Motor neuron (in vitro differentiated cells): ENCODE measurements at regions not wholly inside any gene's neighbourhood (a gene's known extent, or its start where the extent isn't known, plus 50 kb on each side); places are given as distances from the start of the nearest gene placed in this dataset.

Experiments
- ATAC-seq, 8 experiments: fragments of 200-7000 bp; cut with Tn5 transposase; replicated peaks in 6 of 8; 2 replicates each; pipeline ENCODE4 v1.8.0; 2021; ENCODE audit warnings: mild to moderate bottlenecking in 8 of 8, moderate library complexity in 8 of 8
- H3K27ac ChIP-seq, 2 donors: fragments of 250-450 bp; sonication (Bioruptor Pico); 2 replicates each; pipeline ENCODE4 v1.9.0; 2021; ENCODE audit warnings: antibody characterized with exemption in 2 of 2, mild to moderate bottlenecking in 2 of 2, moderate library complexity in 1 of 2
- H3K4me1 ChIP-seq, 2 donors: fragments of 250-450 bp; sonication (Bioruptor Pico); replicated peaks in 1 of 2; 2 replicates each; pipeline ENCODE4 v1.6.1; 2021; ENCODE audit warnings: antibody characterized with exemption in 2 of 2, mild to moderate bottlenecking in 2 of 2, moderate library complexity in 1 of 2
- H3K4me3 ChIP-seq, 5 donors: fragments of 250-450 bp; sonication (Bioruptor Pico); 2 replicates each; pipeline ENCODE4 v1.9.0; 2021; ENCODE audit warnings: antibody characterized with exemption in 5 of 5, mild to moderate bottlenecking in 5 of 5, moderate library complexity in 4 of 5
- WGBS, 10 experiments: fragments of 450-650 bp; shearing (Covaris generic); methylation state at CpG; one replicate each; pipeline ENCODE4 v1.0.0; 2022; 5-methylcytosine and 5-hydroxymethylcytosine counted together
- in situ Hi-C, 9 experiments: fragments of 400-800 bp; cut with MboI; loops; one replicate each; pipeline ENCODE4 v1.15.0; 2021; ENCODE audit warnings: low sequenced_read_pairs in 9 of 9, low pct_unique_long_range_greater_than_20kb in 2 of 9; ENCODE audit not compliant: unreplicated experiment in 9 of 9

DNA sequence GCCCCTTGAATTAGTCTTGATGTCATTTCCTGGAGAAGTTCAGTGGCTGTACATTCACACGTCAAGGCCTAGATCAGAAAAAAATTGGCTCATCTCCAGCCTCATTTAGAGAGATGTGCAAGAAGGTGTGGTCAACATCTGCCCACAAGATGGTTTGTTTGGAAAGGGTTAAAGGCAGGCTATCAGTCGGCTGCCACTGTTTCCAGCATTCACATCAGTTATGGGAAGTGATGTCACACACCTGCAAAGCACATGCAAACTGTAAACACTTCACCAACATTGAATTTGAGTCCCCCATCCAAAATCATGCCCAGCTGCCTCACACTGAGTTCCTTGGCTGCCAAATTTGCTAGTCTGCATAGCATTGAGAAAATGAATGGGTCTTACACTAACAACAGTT lies 498.3 kb upstream of the INTU start:
- H3K4me1 ChIP-seq: peaks cover 3 to 4% of the 10 kb centered on the region in 2 donors
- H3K27ac ChIP-seq: no peak overlapping the region
- in situ Hi-C loops: no loop called here
- peak in 3 of 8 experiments; percentile 33 to 86 (median 73) for ATAC-seq
- H3K4me3 ChIP-seq: no peak overlapping the region
- WGBS, 10 experiments: 0 to 86% (median 40%) methylated on average over 1 to 2 of the region's 2 CpGs; no CpG with 5 or more reads in 3 of the 10 experiments

DNA sequence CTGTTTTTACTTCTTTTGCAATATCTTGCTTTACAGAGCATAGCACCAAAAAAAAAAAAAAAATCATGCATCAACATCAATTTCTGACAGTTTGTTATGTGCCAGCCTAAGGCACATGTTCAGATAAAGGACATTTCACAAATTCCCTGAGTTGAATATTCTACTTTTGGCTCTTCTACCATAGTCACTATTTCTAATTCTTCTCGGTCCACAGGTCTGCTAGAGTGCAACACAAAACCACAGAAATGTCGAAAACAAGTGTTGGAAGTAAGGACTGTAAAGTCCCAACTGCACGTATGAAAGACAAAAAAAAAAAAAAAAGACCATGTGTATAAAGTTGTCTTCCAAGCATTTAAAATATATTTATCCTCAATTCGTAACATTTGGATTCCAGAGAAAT lies 494.2 kb upstream of the INTU start:
- WGBS, 10 experiments: 32 to 100% (median 88%) methylated on average over 2 to 4 of the region's 4 CpGs
- H3K4me3 ChIP-seq: no peak overlapping the region

DNA sequence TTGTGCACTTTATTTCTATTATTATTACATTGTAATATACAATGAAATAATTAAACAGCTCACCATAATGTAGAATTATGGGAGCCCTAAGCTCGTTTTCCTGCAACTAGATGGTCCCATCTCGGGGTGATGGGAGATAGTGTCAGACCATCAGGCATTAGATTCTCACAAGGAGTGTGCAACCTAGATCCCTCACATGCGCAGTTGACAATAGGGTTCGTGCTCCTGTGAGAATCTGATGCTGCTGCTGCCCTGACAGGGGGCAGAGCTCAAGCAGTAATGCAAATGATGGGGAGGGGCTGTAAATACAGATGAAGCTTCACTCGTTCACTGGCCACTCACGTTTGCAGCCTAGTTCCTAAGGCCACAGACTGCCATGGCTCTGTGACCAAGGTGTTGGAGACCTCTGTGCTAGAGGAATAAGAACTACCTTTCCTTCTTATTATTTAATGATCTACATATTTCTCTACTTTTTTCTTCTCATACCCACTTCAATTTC lies 492.9 kb upstream of the INTU start:
- H3K27ac ChIP-seq: no peak overlapping the region
- H3K4me1 ChIP-seq: no peaks in the 10 kb centered on the region
- ATAC-seq: no peak
- in situ Hi-C loops: no loop called here
- 40 to 96% (median 77%) methylated on average over 1 to 6 of the region's 6 CpGs; no CpG with 5 or more reads in 2 of the 10 experiments for WGBS, 10 experiments
- no peak overlapping the region for H3K4me3 ChIP-seq

More for the DNA sequence above, 494.2 kb upstream of the INTU start:
- in situ Hi-C loops: no loop called here
- ATAC-seq: no peak
- H3K27ac ChIP-seq: no peak overlapping the region
- H3K4me1 ChIP-seq: no peaks in the 10 kb centered on the region

DNA sequence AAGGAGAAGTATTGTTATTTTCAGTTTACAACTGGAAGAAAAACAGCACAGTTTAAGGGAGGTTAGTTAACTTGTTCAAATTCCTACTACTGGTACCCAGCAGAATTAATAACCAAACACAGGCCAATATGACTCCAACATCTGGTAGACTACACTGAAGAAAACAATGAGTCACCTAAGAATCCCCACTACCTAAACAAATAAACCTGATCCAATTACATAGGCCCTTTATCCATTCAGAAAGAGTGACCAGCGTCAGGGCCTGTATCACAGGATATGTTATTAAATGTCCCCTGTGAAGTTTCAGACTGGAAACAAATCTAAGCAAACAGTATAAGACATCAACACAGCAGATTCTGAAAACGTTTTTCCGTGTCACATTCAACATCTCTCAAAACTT lies 492.5 kb upstream of the INTU start:
- in situ Hi-C loops: no loop called here
- no peak overlapping the region for H3K27ac ChIP-seq
- ATAC-seq: no peak
- no peak overlapping the region for H3K4me3 ChIP-seq
- H3K4me1 ChIP-seq: no peaks in the 10 kb centered on the region
- WGBS, 10 experiments: 41 to 100% (median 86%) methylated on average over 2 to 3 of the region's 3 CpGs; no CpG with 5 or more reads in 1 of the 10 experiments

DNA sequence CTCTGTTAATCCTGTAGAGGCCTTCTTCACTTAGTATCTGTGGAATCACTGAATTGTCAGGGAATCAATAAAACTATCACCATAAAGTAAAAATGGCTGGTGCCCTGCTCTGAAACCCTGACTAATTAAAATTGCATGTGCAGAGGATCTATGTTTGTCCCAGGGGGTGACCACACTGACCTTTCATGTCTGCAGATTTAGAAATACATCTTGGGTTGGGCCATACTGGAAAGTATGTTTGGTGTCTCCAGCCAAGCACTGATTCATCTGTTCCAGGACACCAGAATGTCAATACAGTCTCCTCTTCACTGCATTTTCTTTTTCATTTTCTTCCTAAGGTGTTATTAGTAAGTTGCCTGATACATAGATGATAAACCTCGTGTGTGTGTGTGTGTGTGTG lies 490.9 kb upstream of the INTU start:
- ATAC-seq: peak in 2 of 8 experiments; percentile 95 to 97
- Histone ChIP-seq H3K4me3 (no peak overlapping the region), H3K27ac (no peak overlapping the region), H3K4me1 (no peaks in the 10 kb centered on the region)
- 57 to 67% methylated on average over 1 of the region's 1 CpG; no CpG with 5 or more reads in 8 of the 10 experiments for WGBS, 10 experiments
- in situ Hi-C loops: no loop called here

DNA sequence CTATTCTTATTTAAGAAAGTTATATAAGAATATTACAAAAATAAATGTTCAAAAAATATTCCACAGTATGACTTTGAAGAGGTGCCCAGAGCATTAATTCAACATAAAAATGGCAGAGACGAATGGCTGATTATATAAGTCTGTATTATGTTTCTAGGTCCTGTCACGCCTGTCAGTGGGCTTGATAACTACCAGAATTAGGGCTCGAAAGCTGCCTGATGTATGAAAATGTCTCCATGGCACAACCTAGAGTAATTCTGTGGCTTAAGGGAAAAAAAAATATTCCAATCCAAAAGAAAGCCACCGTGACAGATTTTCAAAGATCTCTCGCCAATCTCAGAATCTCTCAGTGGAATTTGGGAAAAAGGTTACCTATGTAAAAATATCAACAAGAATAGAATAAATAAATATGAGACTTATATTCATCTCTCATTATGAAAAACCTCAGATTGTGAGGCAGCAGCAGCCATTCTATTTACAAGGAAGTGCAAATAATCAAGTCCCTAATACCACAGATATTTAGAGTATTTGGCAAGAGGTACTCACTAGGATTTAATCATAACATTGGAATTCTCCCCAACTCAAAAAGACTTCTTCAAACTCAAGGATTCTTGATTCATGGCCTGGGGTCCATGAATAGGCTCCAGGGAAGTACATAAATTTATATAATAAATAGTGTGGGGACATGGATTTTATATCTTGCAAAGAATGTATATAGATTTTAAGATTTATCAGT lies 489.1 kb upstream of the INTU start:
- in situ Hi-C loops: no loop called here
- H3K27ac ChIP-seq: no peak overlapping the region
- H3K4me3 ChIP-seq: no peak overlapping the region
- WGBS, 10 experiments: 68 to 91% (median 75%) methylated on average over 1 to 5 of the region's 5 CpGs; no CpG with 5 or more reads in 2 of the 10 experiments
- ATAC-seq: no peak
- no peaks in the 10 kb centered on the region for H3K4me1 ChIP-seq

DNA sequence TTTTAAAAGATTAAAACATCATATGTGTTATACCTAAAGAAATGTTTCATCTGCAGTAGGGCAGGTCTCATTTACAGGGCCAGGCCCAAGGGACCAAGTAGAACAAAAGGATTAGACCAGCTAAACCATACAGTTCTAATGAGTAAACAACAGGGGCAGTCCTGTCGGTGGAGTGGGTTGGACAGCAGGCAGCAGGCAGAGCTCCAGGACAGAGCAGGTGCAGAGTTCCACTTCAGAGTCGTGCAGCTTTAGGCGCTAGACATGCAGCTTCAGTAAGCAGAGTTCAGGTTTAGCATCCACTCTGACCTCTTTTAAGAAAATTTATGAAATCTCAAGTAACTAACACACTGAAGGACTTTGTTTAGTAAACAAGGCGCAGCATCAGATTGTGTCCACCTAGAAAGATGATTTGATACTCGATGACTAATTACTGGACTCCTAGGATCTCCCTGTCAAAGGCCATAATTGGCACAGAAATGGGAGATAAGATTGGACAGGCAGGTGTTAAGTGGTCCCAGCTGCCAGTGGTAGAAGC lies 487.7 kb upstream of the INTU start:
- no peak for ATAC-seq
- Histone ChIP-seq H3K27ac (no peak overlapping the region), H3K4me3 (no peak overlapping the region), H3K4me1 (no peaks in the 10 kb centered on the region)
- in situ Hi-C loops: no loop called here
- WGBS, 10 experiments: 75 to 94% (median 88%) methylated on average over 1 to 5 of the region's 5 CpGs; no CpG with 5 or more reads in 1 of the 10 experiments

DNA sequence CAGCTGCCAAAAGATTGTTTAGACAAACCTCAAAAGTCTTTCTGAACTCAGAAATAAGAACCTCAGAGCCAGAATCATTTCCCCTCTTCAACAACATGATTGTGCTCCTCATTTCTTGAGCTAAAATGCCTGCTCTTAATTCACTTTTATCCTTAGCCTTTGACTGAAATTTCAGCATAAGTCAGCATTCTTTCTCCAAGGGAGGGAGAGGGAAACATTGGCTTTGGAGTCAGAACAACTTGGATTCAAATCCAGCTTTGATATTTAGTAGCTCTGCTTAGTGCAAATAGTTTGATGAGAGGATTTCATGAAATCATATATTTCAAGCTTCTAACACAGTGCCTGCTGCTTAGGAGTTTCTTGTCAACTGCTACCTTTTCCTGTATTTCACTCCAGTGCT lies 484.6 kb upstream of the INTU start:
- H3K27ac ChIP-seq: no peak overlapping the region
- no peaks in the 10 kb centered on the region for H3K4me1 ChIP-seq
- in situ Hi-C loops: no loop called here
- no peak for ATAC-seq
- H3K4me3 ChIP-seq: no peak overlapping the region

DNA sequence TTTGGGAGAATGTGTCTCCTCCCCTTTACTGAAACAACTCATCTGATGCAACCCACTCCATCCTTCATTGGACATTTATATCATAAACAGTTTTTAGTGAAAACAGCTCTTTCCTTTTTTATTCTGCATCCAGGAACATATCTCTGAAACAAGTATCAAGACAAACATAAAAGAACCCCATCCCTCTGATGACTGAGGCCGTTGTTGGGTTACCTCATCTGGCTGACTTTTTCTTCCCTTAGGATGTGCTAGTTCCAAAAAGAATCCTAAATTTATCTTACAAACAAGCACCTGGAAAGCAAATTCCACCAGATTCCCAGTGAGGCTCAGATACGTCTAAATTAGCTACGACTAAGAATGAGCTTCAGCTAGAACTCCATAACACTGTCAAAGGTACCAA lies 483.7 kb upstream of the INTU start:
- 78 to 100% (median 94%) methylated on average over 1 to 3 of the region's 3 CpGs; no CpG with 5 or more reads in 1 of the 10 experiments for WGBS, 10 experiments
- Histone ChIP-seq H3K4me1 (no peaks in the 10 kb centered on the region), H3K4me3 (no peak overlapping the region), H3K27ac (no peak overlapping the region)
- no peak for ATAC-seq
- in situ Hi-C loops: no loop called here

DNA sequence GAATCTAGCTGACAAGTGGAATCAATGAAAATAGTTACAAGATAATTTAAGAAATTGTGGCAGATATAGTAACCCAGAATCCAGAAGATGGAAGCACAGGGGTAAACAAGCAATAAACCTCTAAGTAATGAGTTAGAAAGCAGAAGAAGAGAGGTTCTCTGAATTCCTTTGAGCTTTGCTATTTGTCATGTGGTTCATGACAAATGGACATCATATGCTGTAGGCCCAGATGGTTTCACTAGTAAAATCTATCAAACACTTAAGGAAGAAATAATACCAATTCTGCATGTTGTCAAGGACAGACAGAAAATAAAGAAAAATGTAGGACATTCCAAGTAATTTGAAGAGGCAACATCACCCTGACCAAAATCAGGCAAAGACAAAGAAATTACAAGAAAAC lies 480.8 kb upstream of the INTU start:
- Histone ChIP-seq H3K27ac (no peak overlapping the region), H3K4me1 (no peaks in the 10 kb centered on the region), H3K4me3 (no peak overlapping the region)
- no peak for ATAC-seq
- in situ Hi-C loops: no loop called here

DNA sequence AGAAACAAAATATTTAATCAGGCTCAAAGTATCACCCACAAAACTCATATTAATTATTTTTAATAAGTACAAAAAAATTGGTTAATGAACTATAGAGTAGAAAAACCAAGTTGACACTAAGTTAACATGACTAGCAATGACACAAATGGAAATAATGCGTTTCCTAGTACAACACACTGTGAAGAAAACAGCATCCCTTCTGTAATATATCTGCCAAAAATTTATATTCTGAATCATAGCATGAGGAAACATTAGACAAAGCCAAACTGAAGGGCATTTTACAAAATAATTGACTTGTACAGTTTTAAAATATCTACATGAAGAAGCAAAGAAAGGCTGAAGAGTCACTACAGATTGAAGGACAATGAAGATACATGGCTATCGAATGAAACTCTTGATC lies 477.6 kb upstream of the INTU start:
- Histone ChIP-seq H3K4me1 (no peaks in the 10 kb centered on the region), H3K4me3 (no peak overlapping the region), H3K27ac (no peak overlapping the region)
- in situ Hi-C loops: no loop called here
- 43 to 100% (median 90%) methylated on average over 1 to 2 of the region's 2 CpGs for WGBS, 10 experiments
- peak in 1 of 8 experiments; percentile 47 for ATAC-seq

DNA sequence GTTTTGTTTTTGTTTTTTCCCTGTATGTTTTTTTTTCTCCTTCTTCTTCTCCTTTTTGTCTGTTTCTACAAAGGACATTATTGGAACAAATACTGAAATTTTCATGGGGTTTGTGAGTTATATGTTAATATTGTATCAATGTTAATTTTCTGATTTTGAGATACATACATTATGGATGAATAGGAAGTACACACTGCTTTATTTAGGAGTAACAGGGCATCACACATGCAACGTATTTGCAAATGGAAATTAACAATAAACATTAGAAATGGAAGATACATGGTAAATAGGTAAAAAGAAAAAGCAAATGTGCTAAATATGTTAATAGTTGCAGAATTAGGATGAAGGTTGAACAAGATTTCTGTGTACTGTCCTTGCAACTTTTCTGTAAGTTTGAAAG lies 477.2 kb upstream of the INTU start:
- Histone ChIP-seq H3K4me1 (no peaks in the 10 kb centered on the region), H3K4me3 (no peak overlapping the region), H3K27ac (no peak overlapping the region)
- in situ Hi-C loops: no loop called here
- ATAC-seq: peak in 3 of 8 experiments; percentile 27 to 95 (median 66)
- WGBS, 10 experiments: 0 to 67% (median 50%) methylated on average over 1 of the region's 1 CpG; no CpG with 5 or more reads in 1 of the 10 experiments

DNA sequence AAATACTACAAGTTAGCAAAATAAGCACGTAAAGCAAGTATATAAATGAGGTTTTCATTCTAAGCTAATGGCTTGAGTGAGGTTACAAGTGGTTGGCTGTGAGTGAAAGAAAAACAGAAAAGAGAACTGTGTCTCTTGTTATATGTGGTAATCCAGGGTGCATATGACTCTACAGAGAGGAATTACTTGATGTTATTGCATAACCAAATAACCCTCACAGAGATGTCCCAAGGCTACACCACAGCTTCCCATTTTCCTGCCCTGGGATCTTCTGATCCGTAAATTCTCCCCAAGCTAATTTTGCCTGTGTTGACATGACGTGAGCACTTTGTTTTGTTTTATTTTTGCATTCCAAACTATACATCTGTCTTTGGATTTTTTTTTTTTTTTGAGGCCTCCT lies 470.0 kb upstream of the INTU start:
- Histone ChIP-seq H3K27ac (no peak overlapping the region), H3K4me1 (no peaks in the 10 kb centered on the region), H3K4me3 (no peak overlapping the region)
- WGBS, 10 experiments: 37 to 100% (median 87%) methylated on average over 2 to 3 of the region's 3 CpGs; no CpG with 5 or more reads in 1 of the 10 experiments
- peak in 3 of 8 experiments; percentile 45 to 89 (median 72) for ATAC-seq
- in situ Hi-C loops: no loop called here

DNA sequence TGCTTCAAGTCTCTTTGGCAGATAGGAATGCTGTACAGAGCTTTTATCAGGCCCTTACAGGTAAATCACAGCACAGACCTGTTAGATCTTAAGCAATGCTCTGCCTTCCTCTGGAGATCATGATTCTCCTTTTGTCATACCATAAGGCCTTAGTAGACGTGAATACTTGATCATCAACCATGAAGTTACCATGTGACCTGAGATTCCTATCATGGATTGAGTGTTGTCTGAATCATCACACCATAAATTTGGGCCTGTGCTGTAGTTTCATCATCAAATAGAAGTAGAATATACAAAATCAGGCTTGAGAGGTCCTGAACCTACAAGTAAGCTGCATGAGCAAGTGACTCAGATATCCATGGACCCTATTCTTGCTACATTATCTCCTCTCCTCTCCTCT lies 466.8 kb upstream of the INTU start:
- Histone ChIP-seq H3K27ac (no peak overlapping the region), H3K4me3 (no peak overlapping the region), H3K4me1 (no peaks in the 10 kb centered on the region)
- 80 to 100% (median 83%) methylated on average over 1 of the region's 1 CpG; no CpG with 5 or more reads in 6 of the 10 experiments for WGBS, 10 experiments
- in situ Hi-C loops: no loop called here
- ATAC-seq: no peak
